ENCODE measurements at regions not wholly inside any gene's neighbourhood (a gene's known extent, or its start where the extent isn't known, plus 50 kb on each side); places are given as distances from the start of the nearest gene placed in this dataset.

DNA sequence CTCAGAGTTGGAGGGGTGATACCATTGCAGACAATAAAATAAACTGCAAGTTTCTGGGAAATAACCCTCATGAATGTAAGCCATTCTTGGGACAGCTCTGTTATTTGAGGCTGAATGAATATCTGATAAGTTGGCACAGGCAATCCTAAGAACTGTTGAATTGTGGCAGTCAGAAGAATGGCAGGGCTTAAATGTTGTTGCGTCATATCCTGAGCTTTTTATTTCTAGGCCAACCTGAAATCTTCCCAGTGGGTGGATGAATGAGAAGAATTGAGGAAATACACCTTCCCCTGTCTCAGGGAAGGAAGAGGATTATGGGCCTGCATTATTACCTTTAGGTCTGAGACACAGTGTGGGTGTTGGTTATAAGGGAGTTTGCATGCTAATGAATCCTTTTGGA, 64.4 kb upstream of the C4orf54 start:
- TF ChIP-seq SP1 (IDR thresholded peaks at IDR 0.05): no peak
- no peak for TF ChIP-seq L3MBTL2 (conservative IDR thresholded peaks at IDR 0.05)
- no peak for TF ChIP-seq SUZ12 (IDR thresholded peaks at IDR 0.05)
- TF ChIP-seq, protein P1, sequence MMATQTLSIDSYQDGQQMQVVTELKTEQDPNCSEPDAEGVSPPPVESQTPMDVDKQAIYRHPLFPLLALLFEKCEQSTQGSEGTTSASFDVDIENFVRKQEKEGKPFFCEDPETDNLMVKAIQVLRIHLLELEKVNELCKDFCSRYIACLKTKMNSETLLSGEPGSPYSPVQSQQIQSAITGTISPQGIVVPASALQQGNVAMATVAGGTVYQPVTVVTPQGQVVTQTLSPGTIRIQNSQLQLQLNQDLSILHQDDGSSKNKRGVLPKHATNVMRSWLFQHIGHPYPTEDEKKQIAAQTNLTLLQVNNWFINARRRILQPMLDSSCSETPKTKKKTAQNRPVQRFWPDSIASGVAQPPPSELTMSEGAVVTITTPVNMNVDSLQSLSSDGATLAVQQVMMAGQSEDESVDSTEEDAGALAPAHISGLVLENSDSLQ (IDR thresholded peaks at IDR 0.05): no peak
- no peak for TF ChIP-seq LEF1 (IDR thresholded peaks at IDR 0.05; ENCODE audit: borderline replicate concordance)

Measured in HEK293T (cell line).